ENCODE measurements at regions not wholly inside any gene's neighbourhood (a gene's known extent, or its start where the extent isn't known, plus 50 kb on each side); places are given as distances from the start of the nearest gene placed in this dataset.

DNA sequence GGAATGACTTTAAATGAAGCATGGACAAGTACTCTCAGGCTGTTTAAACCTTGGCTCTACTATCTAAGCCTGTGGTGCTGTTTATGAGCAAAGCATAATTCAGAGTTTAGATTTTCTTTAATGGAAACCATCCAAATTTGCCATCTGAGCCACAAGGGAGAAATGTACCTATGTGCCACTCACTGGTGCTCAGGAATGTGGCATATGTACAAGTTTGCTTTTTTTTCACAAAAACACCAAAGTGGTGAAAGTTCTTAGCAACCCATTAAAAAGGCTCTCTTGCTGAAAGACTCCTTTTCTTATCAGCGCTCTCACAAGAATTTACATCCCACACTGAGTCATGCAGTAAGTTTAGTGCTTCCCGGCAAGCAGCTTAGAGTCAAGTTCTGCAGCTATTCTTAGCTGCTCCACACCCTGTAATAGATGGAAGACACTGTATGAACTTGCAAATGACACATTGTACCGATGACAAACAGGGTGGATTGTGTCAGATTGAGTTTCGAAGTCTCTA, 57.3 kb upstream of the MLIP start:
- Histone ChIP-seq H2AFZ (ENCODE audit: low read depth, low read length, severe bottlenecking) (no peak overlapping the region), H3K4me3 (ENCODE audit: insufficient read depth, low read length, poor library complexity, severe bottlenecking) (no peak overlapping the region), H3F3A (ENCODE audit: insufficient read depth) (no peaks in the 10 kb centered on the region), H3K36me3 (ENCODE audit: low read length) (no peaks in the 10 kb centered on the region), H3K4me2 (ENCODE audit: low read depth, low read length, poor library complexity, severe bottlenecking) (no peak overlapping the region), H3K9ac (ENCODE audit: low read length) (no peak overlapping the region), H3K27me3 (ENCODE audit: low read length) (no peaks in the 10 kb centered on the region), H3K27ac (ENCODE audit: low read depth, low read length) (no peak overlapping the region), H3K9me2 (replicated peaks; ENCODE audit: insufficient read depth, low read length) (no peaks in the 10 kb centered on the region), H3K9me3 (ENCODE audit: insufficient read depth, low read length) (no peaks in the 10 kb centered on the region), H3K79me2 (ENCODE audit: insufficient read depth, low read length) (no peaks in the 10 kb centered on the region), H4K20me1 (ENCODE audit: low read depth, low read length) (no peaks in the 10 kb centered on the region)
- TF ChIP-seq, protein P1, sequence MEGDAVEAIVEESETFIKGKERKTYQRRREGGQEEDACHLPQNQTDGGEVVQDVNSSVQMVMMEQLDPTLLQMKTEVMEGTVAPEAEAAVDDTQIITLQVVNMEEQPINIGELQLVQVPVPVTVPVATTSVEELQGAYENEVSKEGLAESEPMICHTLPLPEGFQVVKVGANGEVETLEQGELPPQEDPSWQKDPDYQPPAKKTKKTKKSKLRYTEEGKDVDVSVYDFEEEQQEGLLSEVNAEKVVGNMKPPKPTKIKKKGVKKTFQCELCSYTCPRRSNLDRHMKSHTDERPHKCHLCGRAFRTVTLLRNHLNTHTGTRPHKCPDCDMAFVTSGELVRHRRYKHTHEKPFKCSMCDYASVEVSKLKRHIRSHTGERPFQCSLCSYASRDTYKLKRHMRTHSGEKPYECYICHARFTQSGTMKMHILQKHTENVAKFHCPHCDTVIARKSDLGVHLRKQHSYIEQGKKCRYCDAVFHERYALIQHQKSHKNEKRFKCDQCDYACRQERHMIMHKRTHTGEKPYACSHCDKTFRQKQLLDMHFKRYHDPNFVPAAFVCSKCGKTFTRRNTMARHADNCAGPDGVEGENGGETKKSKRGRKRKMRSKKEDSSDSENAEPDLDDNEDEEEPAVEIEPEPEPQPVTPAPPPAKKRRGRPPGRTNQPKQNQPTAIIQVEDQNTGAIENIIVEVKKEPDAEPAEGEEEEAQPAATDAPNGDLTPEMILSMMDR (IDR thresholded peaks at IDR 0.05; ENCODE audit: insufficient read depth, low read length, poor library complexity, severe bottlenecking): no peak
- TF ChIP-seq EZH2phosphoT487 (conservative IDR thresholded peaks at IDR 0.05; ENCODE audit: low read length): no peak

GRCh38 chr6:54056105-54056504, 55.1 kb upstream of the MLIP start:
- Histone ChIP-seq H3F3A (ENCODE audit: insufficient read depth) (no peaks in the 10 kb centered on the region), H3K9me2 (replicated peaks; ENCODE audit: insufficient read depth, low read length) (no peaks in the 10 kb centered on the region), H3K9me3 (ENCODE audit: insufficient read depth, low read length) (no peaks in the 10 kb centered on the region), H3K4me3 (ENCODE audit: insufficient read depth, low read length, poor library complexity, severe bottlenecking) (no peak overlapping the region), H3K27me3 (ENCODE audit: low read length) (no peaks in the 10 kb centered on the region), H4K20me1 (ENCODE audit: low read depth, low read length) (no peaks in the 10 kb centered on the region), H3K79me2 (ENCODE audit: insufficient read depth, low read length) (no peaks in the 10 kb centered on the region), H3K4me2 (ENCODE audit: low read depth, low read length, poor library complexity, severe bottlenecking) (no peak overlapping the region), H2AFZ (ENCODE audit: low read depth, low read length, severe bottlenecking) (no peak overlapping the region), H3K9ac (ENCODE audit: low read length) (no peak overlapping the region), H3K27ac (ENCODE audit: low read depth, low read length) (no peak overlapping the region), H3K36me3 (ENCODE audit: low read length) (no peaks in the 10 kb centered on the region)
- no peak for TF ChIP-seq EZH2phosphoT487 (conservative IDR thresholded peaks at IDR 0.05; ENCODE audit: low read length)
- TF ChIP-seq, protein P1 (IDR thresholded peaks at IDR 0.05; ENCODE audit: insufficient read depth, low read length, poor library complexity, severe bottlenecking): no peak

GRCh38 chr6:54057058-54057457, 54.2 kb upstream of the MLIP start:
- H4K20me1 ChIP-seq (ENCODE audit: low read depth, low read length): no peaks in the 10 kb centered on the region
- H2AFZ ChIP-seq (ENCODE audit: low read depth, low read length, severe bottlenecking): no peak overlapping the region
- H3K4me3 ChIP-seq (ENCODE audit: insufficient read depth, low read length, poor library complexity, severe bottlenecking): no peak overlapping the region
- no peaks in the 10 kb centered on the region for H3K9me3 ChIP-seq (ENCODE audit: insufficient read depth, low read length)
- no peaks in the 10 kb centered on the region for H3K36me3 ChIP-seq (ENCODE audit: low read length)
- no peaks in the 10 kb centered on the region for H3K27me3 ChIP-seq (ENCODE audit: low read length)
- no peak overlapping the region for H3K9ac ChIP-seq (ENCODE audit: low read length)
- H3K4me2 ChIP-seq (ENCODE audit: low read depth, low read length, poor library complexity, severe bottlenecking): no peak overlapping the region
- H3K9me2 ChIP-seq (replicated peaks; ENCODE audit: insufficient read depth, low read length): no peaks in the 10 kb centered on the region
- TF ChIP-seq, protein P1 (IDR thresholded peaks at IDR 0.05; ENCODE audit: insufficient read depth, low read length, poor library complexity, severe bottlenecking): no peak
- H3K27ac ChIP-seq (ENCODE audit: low read depth, low read length): no peak overlapping the region
- H3K79me2 ChIP-seq (ENCODE audit: insufficient read depth, low read length): no peaks in the 10 kb centered on the region
- no peaks in the 10 kb centered on the region for H3F3A ChIP-seq (ENCODE audit: insufficient read depth)
